Immature natural killer cell (primary cell): ENCODE measurements at regions not wholly inside any gene's neighbourhood (a gene's known extent, or its start where the extent isn't known, plus 50 kb on each side); places are given as distances from the start of the nearest gene placed in this dataset.

Experiments used
- DNase-seq, 3 donors: peaks; one replicate each; pipeline ENCODE4 v3.0.0; 2022; ENCODE audit warnings: mixed read lengths in 1 of 3
- H3K27ac Mint-ChIP-seq, 6 donors: one replicate each; pipeline ENCODE4 v1.8.0; 2020; ENCODE audit warnings: mixed read lengths in 6 of 6, mild to moderate bottlenecking in 5 of 6, inconsistent platforms in 4 of 6, moderate library complexity in 3 of 6
- H3K27me3 Mint-ChIP-seq, 3 donors: one replicate each; pipeline ENCODE4 v1.8.0; 2020 to 2021; ENCODE audit warnings: low read depth in 3 of 3, mild to moderate bottlenecking in 3 of 3, mixed read lengths in 3 of 3, moderate library complexity in 3 of 3, inconsistent platforms in 1 of 3
- H3K36me3 Mint-ChIP-seq, 3 donors: one replicate each; pipeline ENCODE4 v1.8.0; 2020; ENCODE audit warnings: mixed read lengths in 3 of 3, inconsistent platforms in 2 of 3, mild to moderate bottlenecking in 2 of 3
- H3K4me1 Mint-ChIP-seq, 2 donors: one replicate each; pipeline ENCODE4 v1.8.0; 2020; ENCODE audit warnings: inconsistent platforms in 2 of 2, mild to moderate bottlenecking in 2 of 2, mixed read lengths in 2 of 2, moderate library complexity in 1 of 2
- H3K4me3 Mint-ChIP-seq, 5 donors: one replicate each; pipeline ENCODE4 v1.8.0; 2020; ENCODE audit warnings: mild to moderate bottlenecking in 5 of 5, mixed read lengths in 5 of 5, inconsistent platforms in 3 of 5, moderate library complexity in 3 of 5
- H3K9me3 Mint-ChIP-seq, 6 donors: one replicate each; pipeline ENCODE4 v1.8.0; 2020; ENCODE audit warnings: mild to moderate bottlenecking in 6 of 6, mixed read lengths in 6 of 6, inconsistent platforms in 4 of 6, moderate library complexity in 3 of 6

GRCh38 chr15:24733659-24734058 is 58.1 kb downstream of the NPAP1 start:
- no peak overlapping the region for H3K27ac Mint-ChIP-seq
- H3K4me3 Mint-ChIP-seq = no peak overlapping the region
- peaks cover 0 to 3% (median 0%) of the 10 kb centered on the region in 3 donors for H3K27me3 Mint-ChIP-seq
- H3K36me3 Mint-ChIP-seq = no peaks in the 10 kb centered on the region
- H3K4me1 Mint-ChIP-seq = no peaks in the 10 kb centered on the region
- no peak for DNase-seq
- H3K9me3 Mint-ChIP-seq = peaks cover 5 to 24% (median 12%) of the 10 kb centered on the region in 6 donors

GRCh38 chr15:24734396-24734795 is 58.8 kb downstream of the NPAP1 start:
- Mint-ChIP-seq H3K9me3 (peaks cover 4 to 23% (median 11%) of the 10 kb centered on the region in 6 donors), H3K36me3 (no peaks in the 10 kb centered on the region), H3K27me3 (peaks cover 0 to 3% (median 0%) of the 10 kb centered on the region in 3 donors), H3K27ac (no peak overlapping the region), H3K4me1 (no peaks in the 10 kb centered on the region), H3K4me3 (no peak overlapping the region)
- DNase-seq = no peak

- H3K36me3 Mint-ChIP-seq = no peaks in the 10 kb centered on the region
- H3K27me3 Mint-ChIP-seq = peaks cover 0 to 3% (median 0%) of the 10 kb centered on the region in 3 donors
- peaks cover 8 to 28% (median 10%) of the 10 kb centered on the region in 6 donors for H3K9me3 Mint-ChIP-seq
- DNase-seq = no peak
- H3K4me1 Mint-ChIP-seq = no peaks in the 10 kb centered on the region
- H3K27ac Mint-ChIP-seq = no peak overlapping the region
- no peak overlapping the region for H3K4me3 Mint-ChIP-seq
These were observed 69.7 kb downstream of the NPAP1 start for GRCh38 chr15:24745290-24745689.

GRCh38 chr15:24746094-24746493 is 70.5 kb downstream of the NPAP1 start:
- H3K4me3 Mint-ChIP-seq = no peak overlapping the region
- peaks cover 8 to 22% (median 12%) of the 10 kb centered on the region in 6 donors for H3K9me3 Mint-ChIP-seq
- H3K27ac Mint-ChIP-seq = no peak overlapping the region
- no peaks in the 10 kb centered on the region for H3K36me3 Mint-ChIP-seq
- no peaks in the 10 kb centered on the region for H3K4me1 Mint-ChIP-seq
- no peak for DNase-seq
- peaks cover 0 to 3% (median 0%) of the 10 kb centered on the region in 3 donors for H3K27me3 Mint-ChIP-seq

GRCh38 chr15:24747376-24747775 is 71.8 kb downstream of the NPAP1 start:
- no peaks in the 10 kb centered on the region for H3K36me3 Mint-ChIP-seq
- no peak overlapping the region for H3K27ac Mint-ChIP-seq
- peaks cover 0 to 3% (median 0%) of the 10 kb centered on the region in 3 donors for H3K27me3 Mint-ChIP-seq
- H3K4me3 Mint-ChIP-seq = no peak overlapping the region
- no peaks in the 10 kb centered on the region for H3K4me1 Mint-ChIP-seq
- no peak for DNase-seq
- H3K9me3 Mint-ChIP-seq = peaks cover 0 to 24% (median 8%) of the 10 kb centered on the region in 6 donors

- H3K4me3 Mint-ChIP-seq = no peak overlapping the region
- H3K9me3 Mint-ChIP-seq = peaks cover 0 to 34% (median 8%) of the 10 kb centered on the region in 6 donors
- H3K4me1 Mint-ChIP-seq = no peaks in the 10 kb centered on the region
- H3K36me3 Mint-ChIP-seq = no peaks in the 10 kb centered on the region
- no peak for DNase-seq
- H3K27ac Mint-ChIP-seq = no peak overlapping the region
- peaks cover 0 to 3% (median 0%) of the 10 kb centered on the region in 3 donors for H3K27me3 Mint-ChIP-seq
These were observed 73.4 kb downstream of the NPAP1 start for GRCh38 chr15:24748812-24749439.

- Mint-ChIP-seq H3K36me3 (no peaks in the 10 kb centered on the region), H3K9me3 (peaks cover 2 to 50% (median 9%) of the 10 kb centered on the region in 6 donors), H3K27ac (no peak overlapping the region), H3K27me3 (peaks cover 0 to 4% (median 3%) of the 10 kb centered on the region in 3 donors), H3K4me1 (no peaks in the 10 kb centered on the region), H3K4me3 (no peak overlapping the region)
- no peak for DNase-seq
These were observed 76.8 kb downstream of the NPAP1 start for GRCh38 chr15:24752354-24752753.

- no peak overlapping the region for H3K27ac Mint-ChIP-seq
- H3K36me3 Mint-ChIP-seq = no peaks in the 10 kb centered on the region
- H3K4me3 Mint-ChIP-seq = no peak overlapping the region
- H3K9me3 Mint-ChIP-seq = peaks cover 0 to 56% (median 6%) of the 10 kb centered on the region in 6 donors
- no peak for DNase-seq
- H3K27me3 Mint-ChIP-seq = peaks cover 2 to 4% (median 3%) of the 10 kb centered on the region in 3 donors
- no peaks in the 10 kb centered on the region for H3K4me1 Mint-ChIP-seq
These were observed 80.5 kb downstream of the NPAP1 start for GRCh38 chr15:24756101-24756500.

- H3K4me1 Mint-ChIP-seq = peaks cover 0 to 8% of the 10 kb centered on the region in 2 donors
- H3K36me3 Mint-ChIP-seq = no peaks in the 10 kb centered on the region
- H3K27ac Mint-ChIP-seq = no peak overlapping the region
- peaks cover 4 to 53% (median 8%) of the 10 kb centered on the region in 6 donors for H3K9me3 Mint-ChIP-seq
- DNase-seq = no peak
- H3K4me3 Mint-ChIP-seq = no peak overlapping the region
- peaks cover 2 to 3% (median 2%) of the 10 kb centered on the region in 3 donors for H3K27me3 Mint-ChIP-seq
These were observed 84.5 kb downstream of the NPAP1 start for GRCh38 chr15:24760066-24760465.

GRCh38 chr15:24761704-24762302 is 86.2 kb downstream of the NPAP1 start:
- H3K36me3 Mint-ChIP-seq = no peaks in the 10 kb centered on the region
- H3K4me3 Mint-ChIP-seq = no peak overlapping the region
- peaks cover 4 to 42% (median 8%) of the 10 kb centered on the region in 6 donors for H3K9me3 Mint-ChIP-seq
- H3K4me1 Mint-ChIP-seq = peaks cover 0 to 8% of the 10 kb centered on the region in 2 donors
- peaks cover 0 to 3% (median 0%) of the 10 kb centered on the region in 3 donors for H3K27me3 Mint-ChIP-seq
- H3K27ac Mint-ChIP-seq = no peak overlapping the region
- no peak for DNase-seq

GRCh38 chr15:24763891-24764290 is 88.3 kb downstream of the NPAP1 start:
- no peak overlapping the region for H3K4me3 Mint-ChIP-seq
- peaks cover 0 to 3% (median 0%) of the 10 kb centered on the region in 3 donors for H3K27me3 Mint-ChIP-seq
- H3K9me3 Mint-ChIP-seq = peaks cover 3 to 37% (median 9%) of the 10 kb centered on the region in 6 donors
- no peak overlapping the region for H3K27ac Mint-ChIP-seq
- no peaks in the 10 kb centered on the region for H3K36me3 Mint-ChIP-seq
- H3K4me1 Mint-ChIP-seq = peaks cover 0 to 8% of the 10 kb centered on the region in 2 donors
- no peak for DNase-seq

GRCh38 chr15:24764375-24765171 is 89.0 kb downstream of the NPAP1 start:
- Mint-ChIP-seq H3K27ac (no peak overlapping the region), H3K9me3 (peaks cover 2 to 37% (median 9%) of the 10 kb centered on the region in 6 donors), H3K27me3 (peaks cover 0 to 3% (median 0%) of the 10 kb centered on the region in 3 donors), H3K36me3 (no peaks in the 10 kb centered on the region), H3K4me3 (no peak overlapping the region), H3K4me1 (peaks cover 0 to 8% of the 10 kb centered on the region in 2 donors)
- no peak for DNase-seq

- Mint-ChIP-seq H3K4me1 (peaks cover 0 to 9% of the 10 kb centered on the region in 2 donors), H3K4me3 (no peak overlapping the region), H3K27ac (no peak overlapping the region), H3K36me3 (peaks cover 0 to under 1% (median 0%) of the 10 kb centered on the region in 3 donors), H3K27me3 (no peaks in the 10 kb centered on the region), H3K9me3 (peaks cover under 1 to 32% (median 11%) of the 10 kb centered on the region in 6 donors)
- DNase-seq = no peak
These were observed 91.0 kb downstream of the NPAP1 start for GRCh38 chr15:24766511-24767133.
